Endothelial cell of umbilical vein (primary cell): ENCODE measurements at regions not wholly inside any gene's neighbourhood (a gene's known extent, or its start where the extent isn't known, plus 50 kb on each side); places are given as distances from the start of the nearest gene placed in this dataset.

Source experiments
- CTCF ChIP-seq, 2 donors: IDR thresholded peaks; 1 replicate in 1 of 2; 2 replicates in 1 of 2; pipeline ENCODE4 v1.5.1; 2011; ENCODE audit warnings: low read length in 2 of 2, mild to moderate bottlenecking in 2 of 2, moderate library complexity in 2 of 2, control low read depth in 1 of 2, inconsistent platforms in 1 of 2, low read depth in 1 of 2; ENCODE audit not compliant: insufficient read depth in 1 of 2; ENCODE audit errors: extremely low read depth in 1 of 2
- EZH2 ChIP-seq: IDR thresholded peaks from 2 replicates; pipeline ENCODE4 v1.6.1; 2012; ENCODE audit warnings: borderline replicate concordance, low read depth, mild to moderate bottlenecking, moderate library complexity, low read length, inconsistent platforms; ENCODE audit not compliant: severe bottlenecking
- JUN ChIP-seq: IDR thresholded peaks from 2 replicates; pipeline ENCODE4 v1.6.1; 2011; ENCODE audit warnings: borderline replicate concordance, low read depth; ENCODE audit not compliant: insufficient read length, insufficient read depth
- MAX ChIP-seq: IDR thresholded peaks from 2 replicates; pipeline ENCODE4 v1.6.1; 2011; ENCODE audit not compliant: insufficient read depth, insufficient read length
- POLR2A ChIP-seq: IDR thresholded peaks from 2 replicates; pipeline ENCODE4 v1.6.1; 2012; ENCODE audit warnings: low read depth, mild to moderate bottlenecking, control low read depth, low read length
- POLR2AphosphoS5 ChIP-seq: IDR thresholded peaks from 2 replicates; pipeline ENCODE4 v1.6.1; 2012; ENCODE audit warnings: low read depth, mild to moderate bottlenecking, control low read depth, low read length, moderate library complexity; ENCODE audit not compliant: insufficient read depth

GRCh38 chr2:221286406-221286805 lies 285.7 kb downstream of the EPHA4 start:
- TF ChIP-seq CTCF (IDR thresholded peaks at IDR 0.05; ENCODE audit: extremely low read depth in 1 of 2, insufficient read depth in 1 of 2, low read depth in 1 of 2, low read length in 2 of 2): no peak
- no peak for TF ChIP-seq EZH2
- no peak for TF ChIP-seq POLR2AphosphoS5
- no peak for TF ChIP-seq MAX
- TF ChIP-seq POLR2A: no peak
- no peak for TF ChIP-seq JUN
